M059J (cell line): ENCODE measurements at regions not wholly inside any gene's neighbourhood (a gene's known extent, or its start where the extent isn't known, plus 50 kb on each side); places are given as distances from the start of the nearest gene placed in this dataset.

Experiments used
- DNase-seq: peaks from one replicate; pipeline ENCODE4 v3.0.0-alpha.2; 2012; ENCODE audit warnings: low read depth

GRCh38 chr21:26739189-26739588, 106.0 kb downstream of the ADAMTS1 start:
- no peak for DNase-seq

GRCh38 chr21:26736449-26736848, 108.8 kb downstream of the ADAMTS1 start:
- DNase-seq, result peak; percentile 62

GRCh38 chr21:26732432-26733221, 112.6 kb downstream of the ADAMTS1 start:
- peak; percentile 51 for DNase-seq

- DNase-seq, result no peak
Observed at GRCh38 chr21:26719750-26720149, 125.5 kb downstream of the ADAMTS1 start.

DNA sequence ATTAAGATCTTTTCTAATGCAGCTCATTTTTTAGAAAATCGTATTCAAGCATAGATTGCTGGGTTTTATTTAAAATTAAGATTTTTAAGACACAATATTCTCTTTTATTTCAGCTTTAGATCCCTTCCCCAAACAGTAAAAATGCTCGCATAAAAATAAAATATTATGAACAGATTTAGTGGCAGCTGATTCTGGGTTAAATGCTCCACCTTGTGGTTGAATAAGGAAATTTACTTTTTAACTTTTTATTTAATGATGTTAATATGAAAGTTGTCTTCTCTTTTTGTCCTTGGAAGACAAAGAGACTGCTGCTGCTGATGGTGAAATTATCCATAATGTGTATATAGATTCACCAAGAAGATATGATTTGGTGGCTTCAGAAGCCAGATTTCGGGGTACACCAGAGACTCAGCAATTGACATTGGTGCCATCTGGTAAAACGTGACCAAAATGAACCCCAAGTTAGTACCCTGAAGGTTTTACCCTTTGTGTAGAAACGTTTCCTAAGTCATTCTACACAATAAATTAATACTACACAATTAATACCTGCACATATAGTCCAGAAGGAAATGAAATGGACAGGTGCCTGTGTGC, 128.0 kb downstream of the ADAMTS1 start:
- peak; percentile 23 for DNase-seq

- peak; percentile 60 for DNase-seq
Observed at GRCh38 chr21:26715878-26716506, 129.2 kb downstream of the ADAMTS1 start.

- DNase-seq, result no peak
Observed at GRCh38 chr21:26715116-26715515, 130.1 kb downstream of the ADAMTS1 start.

GRCh38 chr21:26710155-26710554, 135.1 kb downstream of the ADAMTS1 start:
- no peak for DNase-seq

GRCh38 chr21:26709090-26709489, 136.0 kb upstream of the CYYR1 start:
- DNase-seq, result peak; percentile 45

DNA sequence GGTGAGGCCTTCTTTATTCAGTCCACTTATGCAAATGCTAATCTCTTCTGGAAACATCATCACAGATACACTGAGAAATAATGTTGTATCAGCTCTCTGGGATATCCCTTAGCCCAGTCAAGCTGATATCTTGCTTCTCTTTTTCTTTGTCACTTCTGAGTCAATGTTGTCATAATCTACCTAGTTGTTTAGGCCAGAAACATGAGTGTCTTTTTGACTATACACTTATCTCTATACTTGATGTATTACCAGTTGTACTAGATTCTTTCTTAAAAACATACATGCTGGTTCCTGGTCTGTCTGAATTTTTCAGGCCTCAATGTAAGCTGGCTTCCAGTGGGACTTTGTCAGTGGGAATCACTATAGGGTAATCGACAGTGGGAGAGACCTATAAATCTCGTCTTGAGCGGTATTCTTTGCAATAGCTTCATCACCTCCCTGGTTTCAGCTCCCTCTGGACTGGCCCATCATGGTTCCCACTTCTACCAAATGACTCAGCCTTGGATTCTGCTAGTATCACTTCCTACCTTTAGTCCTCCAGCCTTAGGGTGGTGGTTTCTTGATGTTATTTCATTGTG, 135.2 kb upstream of the CYYR1 start:
- DNase-seq, result peak; percentile 9

GRCh38 chr21:26707246-26707645, 134.2 kb upstream of the CYYR1 start:
- DNase-seq, result no peak

- DNase-seq, result no peak
Observed at GRCh38 chr21:26698416-26698815, 125.3 kb upstream of the CYYR1 start.

- DNase-seq, result no peak
Observed at GRCh38 chr21:26691416-26691815, 118.3 kb upstream of the CYYR1 start.

- no peak for DNase-seq
Observed at GRCh38 chr21:26686705-26687104, 113.6 kb upstream of the CYYR1 start.

DNA sequence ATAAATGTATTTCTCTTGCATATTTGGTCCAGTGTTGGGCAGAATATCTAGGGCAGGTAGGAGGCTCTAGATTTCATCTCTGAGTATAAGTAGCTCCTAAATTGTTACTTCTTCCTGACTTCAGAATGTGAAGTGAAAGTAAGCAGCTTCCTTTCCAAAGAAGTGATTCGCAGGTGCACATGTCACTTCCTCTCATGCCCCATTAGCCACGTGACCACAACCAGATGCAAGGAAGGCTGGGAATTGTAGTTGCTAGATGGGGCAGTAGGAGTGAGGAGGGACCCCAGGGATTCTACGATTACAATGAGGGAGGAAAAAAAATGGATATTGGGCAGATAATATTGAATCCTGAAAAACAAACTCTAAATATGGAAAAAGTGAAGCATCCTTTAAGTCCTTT, 113.2 kb upstream of the CYYR1 start:
- DNase-seq, result peak; percentile 41

DNA sequence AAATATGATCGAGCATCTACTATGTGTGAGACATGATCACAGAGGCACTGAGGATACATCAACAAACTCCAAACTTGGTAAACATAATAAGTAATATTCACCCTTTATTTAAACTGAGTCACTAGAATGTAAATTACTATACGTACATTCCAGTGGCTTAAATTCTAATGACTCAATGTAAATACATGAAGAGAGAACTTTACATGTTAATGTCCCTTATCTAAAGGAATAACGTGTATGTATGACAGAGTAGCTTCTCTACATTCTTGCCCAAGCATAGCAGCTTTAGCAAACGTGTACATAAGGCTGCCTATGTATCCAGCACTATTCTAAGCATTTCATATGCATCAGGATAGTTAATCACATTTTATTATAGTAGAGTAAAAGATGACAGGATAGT, 111.8 kb upstream of the CYYR1 start:
- DNase-seq, result no peak

DNA sequence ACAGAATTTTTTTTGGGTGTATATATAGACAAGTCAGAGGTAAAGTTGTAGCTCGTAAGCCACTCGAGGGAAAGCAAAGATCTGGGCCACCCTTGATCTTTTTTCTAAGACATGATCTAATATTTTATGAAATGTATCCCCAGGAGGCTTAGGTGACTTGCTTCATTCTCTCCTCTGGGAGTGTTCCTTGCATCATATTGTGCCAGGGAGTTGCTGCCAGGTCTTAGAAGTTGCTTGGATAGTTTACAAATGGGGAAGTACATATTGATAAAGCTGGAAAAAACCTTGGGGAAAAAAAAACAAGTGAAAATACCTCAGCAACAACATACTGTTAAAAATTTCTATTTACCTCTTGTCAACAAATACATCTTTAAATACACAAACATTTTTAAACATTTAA, 110.9 kb upstream of the CYYR1 start:
- DNase-seq, result no peak

DNA sequence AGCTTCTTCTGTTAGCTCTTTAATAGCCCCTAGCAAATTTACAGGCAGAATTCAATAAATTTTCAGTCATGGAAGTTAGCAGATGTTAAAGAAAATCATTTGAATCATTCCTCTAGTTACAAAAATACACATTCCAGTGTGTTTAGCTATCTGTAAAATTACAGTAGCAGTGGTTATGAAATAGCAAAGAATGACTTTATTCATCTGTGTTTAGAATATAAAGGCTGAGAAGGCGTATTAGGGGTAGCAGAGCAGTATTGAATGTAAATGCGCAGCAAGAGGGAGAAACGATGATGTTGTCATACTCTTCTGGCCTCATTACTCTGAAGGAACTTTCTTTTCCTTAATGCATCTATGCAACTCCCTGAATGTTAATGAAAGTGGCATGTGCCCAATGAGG, 106.2 kb upstream of the CYYR1 start:
- DNase-seq, result no peak

DNA sequence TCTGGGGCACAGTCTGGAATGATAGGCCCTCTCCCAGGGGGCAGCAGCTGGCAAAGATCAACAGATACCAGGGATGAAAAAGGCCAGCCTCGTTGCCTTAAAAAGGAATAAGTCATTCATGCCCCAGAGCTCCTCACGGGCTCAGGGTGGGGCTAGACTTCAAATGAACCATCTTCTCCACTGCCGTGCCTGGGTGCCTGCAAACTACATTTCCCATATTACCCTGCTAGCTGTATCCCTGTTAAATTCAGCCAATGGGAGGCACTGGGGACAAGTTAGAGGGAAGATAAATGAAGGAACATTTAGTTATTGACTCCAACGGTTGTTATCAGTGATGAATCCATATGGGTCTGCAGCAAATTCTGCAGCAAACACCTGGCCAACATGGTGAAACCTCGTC, 101.2 kb upstream of the CYYR1 start:
- no peak for DNase-seq

DNA sequence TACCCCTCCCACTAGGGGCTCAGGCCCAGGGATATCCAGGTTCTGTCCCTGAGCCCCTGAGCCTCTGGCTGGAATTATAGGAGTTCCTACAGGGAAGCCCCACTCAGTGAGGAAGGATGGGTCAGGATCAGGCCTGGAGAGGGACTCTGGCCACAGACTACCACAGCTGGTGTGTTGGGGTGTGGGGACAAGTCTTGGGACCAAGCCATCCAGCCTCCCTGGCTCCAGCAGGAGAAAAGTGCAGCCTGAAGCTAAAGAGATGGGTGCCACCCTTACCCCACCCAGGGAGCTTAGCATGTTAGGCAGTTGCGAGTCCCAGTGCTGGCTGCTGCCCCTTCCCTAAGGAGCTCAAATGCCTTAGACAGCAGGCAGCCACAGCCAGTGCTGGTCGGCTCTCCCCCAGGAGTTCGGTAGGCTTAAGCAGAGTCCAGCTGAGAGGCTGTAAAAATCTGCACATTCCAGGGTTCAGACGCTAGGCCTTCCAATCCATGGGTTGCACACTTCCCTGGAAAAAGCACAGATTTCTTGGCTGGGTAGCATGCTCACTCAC, 96.2 kb upstream of the CYYR1 start:
- no peak for DNase-seq

DNA sequence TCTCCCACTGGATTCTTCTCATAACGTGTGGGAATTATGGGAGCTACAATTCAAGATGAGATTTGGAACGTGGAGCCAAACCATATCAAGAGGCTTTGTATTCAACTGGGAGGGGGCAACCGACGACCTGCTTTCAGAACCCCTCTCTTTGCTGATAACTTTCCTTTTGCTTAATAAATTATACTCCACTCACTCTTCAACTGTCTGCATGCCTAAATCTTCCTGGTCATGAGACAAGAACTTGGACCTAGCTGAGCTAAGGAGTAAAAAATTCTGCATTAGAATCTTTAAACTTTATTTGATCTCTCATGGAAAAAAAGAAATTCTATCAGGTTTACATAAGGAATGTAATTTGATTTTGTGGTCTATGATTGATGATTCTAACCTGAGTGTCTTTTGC, 86.7 kb upstream of the CYYR1 start:
- DNase-seq, result no peak

DNA sequence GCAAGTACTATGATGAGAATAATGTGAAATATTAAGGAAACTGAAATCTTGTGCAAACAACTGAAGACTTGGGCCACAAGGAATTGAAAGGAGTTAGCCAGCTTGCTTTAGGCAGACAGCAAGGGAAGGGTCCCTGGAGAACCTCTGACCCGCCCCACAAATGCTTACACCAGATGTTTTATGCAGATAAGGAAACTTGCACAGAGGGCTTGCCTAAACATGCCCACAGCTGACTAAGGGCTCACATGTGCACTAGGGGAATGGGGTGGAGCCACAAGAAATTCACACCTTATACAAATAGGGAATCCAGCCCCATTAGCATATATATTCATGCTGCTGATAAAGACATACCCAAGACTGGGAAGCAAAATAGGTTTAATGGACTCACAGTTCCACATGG, 86.1 kb upstream of the CYYR1 start:
- DNase-seq, result no peak

DNA sequence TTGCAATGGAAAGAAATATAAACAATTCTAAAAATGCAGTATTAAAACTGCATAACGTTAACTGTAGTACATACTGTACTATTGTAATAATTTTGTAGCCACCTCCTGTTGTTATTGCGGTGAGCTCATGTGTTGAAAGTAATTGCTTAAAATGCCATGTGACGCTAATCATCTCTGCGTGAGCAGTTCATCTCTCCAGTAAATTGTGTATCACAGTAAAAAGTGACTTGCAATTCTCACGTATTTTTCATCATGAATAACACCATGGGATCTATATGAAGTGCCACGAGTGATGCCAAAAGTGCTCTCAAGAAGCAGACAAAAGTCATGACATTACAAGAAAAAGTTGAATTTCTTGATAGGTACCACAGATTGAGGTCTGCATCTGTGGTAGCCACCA, 82.4 kb upstream of the CYYR1 start:
- DNase-seq, result no peak
